Activated T-helper 2 cell treated with anti-CD3 and anti-CD28 coated beads, Interferon-gamma antibody, Interleukin-2, Interleukin-4, amounts not matched to agents 10 μg/mL and 5 μg/mL and 100 μg/mL, durations not matched to agents 14 hours and 24 hours and 36 hours (primary cell): ENCODE measurements at regions not wholly inside any gene's neighbourhood (a gene's known extent, or its start where the extent isn't known, plus 50 kb on each side); places are given as distances from the start of the nearest gene placed in this dataset.

Experiments used
- DNase-seq: peaks from one replicate; pipeline ENCODE4 v3.0.0; 2021; ENCODE audit warnings: low spot score
- H3K27ac Mint-ChIP-seq: one replicate; pipeline ENCODE4 v1.8.0; 2021; ENCODE audit warnings: mixed read lengths
- H3K27me3 Mint-ChIP-seq: one replicate; pipeline ENCODE4 v1.8.0; 2021; ENCODE audit warnings: low read depth, mixed read lengths
- H3K36me3 Mint-ChIP-seq: one replicate; pipeline ENCODE4 v1.8.0; 2021; ENCODE audit warnings: low read depth, mixed read lengths
- H3K4me1 Mint-ChIP-seq: one replicate; pipeline ENCODE4 v1.8.0; 2021; ENCODE audit warnings: low read depth, mixed read lengths
- H3K4me3 Mint-ChIP-seq: one replicate; pipeline ENCODE4 v1.8.0; 2021; ENCODE audit warnings: low read depth, mild to moderate bottlenecking, moderate library complexity, mixed read lengths
- H3K9me3 Mint-ChIP-seq: one replicate; pipeline ENCODE4 v1.8.0; 2021; ENCODE audit warnings: mixed read lengths
- intact Hi-C: fragments of 100-400 bp; cut with micrococcal nuclease; formaldehyde crosslinking; loops from one replicate; pipeline ENCODE4 v1.15.1; 2023

DNA sequence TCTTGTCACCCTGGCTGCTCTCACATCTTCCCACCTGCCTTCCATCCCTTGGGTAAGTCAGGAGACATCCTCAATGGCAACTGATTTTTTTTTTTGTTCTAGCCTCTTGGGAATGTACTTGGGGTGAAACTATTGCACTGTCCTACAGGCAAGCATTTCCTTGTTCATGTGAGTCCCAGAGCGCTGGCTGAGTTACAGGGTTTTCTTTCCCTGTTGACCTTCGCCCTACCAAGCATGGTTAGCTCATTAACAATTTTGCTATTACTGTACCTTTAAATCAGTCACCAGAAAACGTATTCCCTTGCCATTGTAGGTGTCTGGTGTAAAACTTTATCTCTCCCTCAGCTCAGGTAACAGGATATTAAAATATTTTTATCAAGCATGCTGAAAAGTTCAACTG is 98.9 kb downstream of the PRLHR start:
- Mint-ChIP-seq H3K9me3 (no peaks in the 10 kb centered on the region), H3K36me3 (no peaks in the 10 kb centered on the region), H3K27me3 (peaks cover 2% of the 10 kb centered on the region), H3K4me3 (no peak overlapping the region), H3K4me1 (no peaks in the 10 kb centered on the region), H3K27ac (no peak overlapping the region)
- no peak for DNase-seq
- intact Hi-C loops, result no loop called here

DNA sequence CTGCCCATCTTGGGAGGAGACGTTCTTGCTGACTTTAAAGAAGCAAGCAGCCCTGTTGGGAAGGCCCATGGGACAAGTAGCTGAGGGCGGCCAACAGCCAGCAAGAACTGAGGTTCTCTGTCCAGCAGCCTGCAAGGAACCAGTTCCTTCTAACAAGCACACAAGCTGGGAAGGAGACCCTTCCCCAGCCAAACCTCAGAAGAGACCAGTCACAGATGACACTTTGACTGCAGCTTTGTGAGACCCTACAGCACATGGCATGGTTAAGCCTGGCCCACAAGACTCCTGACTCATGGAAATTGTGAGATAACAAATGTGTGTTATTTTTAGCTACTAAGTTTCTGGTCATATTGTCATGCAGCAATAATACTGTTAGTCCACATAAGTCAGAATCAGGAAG is 99.9 kb downstream of the PRLHR start:
- Mint-ChIP-seq H3K27ac (no peak overlapping the region), H3K36me3 (no peaks in the 10 kb centered on the region), H3K9me3 (no peaks in the 10 kb centered on the region), H3K27me3 (no peaks in the 10 kb centered on the region), H3K4me3 (no peak overlapping the region), H3K4me1 (no peaks in the 10 kb centered on the region)
- intact Hi-C loops, result no loop called here
- no peak for DNase-seq

DNA sequence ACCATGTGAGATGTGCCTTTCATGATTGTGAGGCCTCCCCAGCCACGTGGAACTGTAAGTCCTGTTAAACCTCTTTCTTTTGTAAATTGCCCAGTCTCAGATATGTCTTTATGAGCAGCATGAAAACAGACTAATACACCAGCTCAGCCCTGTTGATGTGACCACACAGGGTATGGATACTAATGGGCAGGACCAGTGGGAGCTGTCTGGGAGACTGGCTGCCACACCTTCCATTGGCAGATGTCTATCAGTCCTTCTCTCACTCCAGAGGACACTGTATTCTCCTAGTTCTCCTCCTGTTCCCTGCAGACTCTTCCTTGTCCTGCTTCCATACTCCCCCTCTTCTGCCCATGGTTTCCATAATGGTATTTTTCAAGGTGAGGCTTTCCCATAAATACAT is 104.4 kb downstream of the PRLHR start:
- Mint-ChIP-seq H3K27me3 (no peaks in the 10 kb centered on the region), H3K4me1 (no peaks in the 10 kb centered on the region), H3K27ac (no peak overlapping the region), H3K9me3 (peaks cover 6% of the 10 kb centered on the region), H3K36me3 (no peaks in the 10 kb centered on the region), H3K4me3 (no peak overlapping the region)
- no peak for DNase-seq
- intact Hi-C loops, result no loop called here

DNA sequence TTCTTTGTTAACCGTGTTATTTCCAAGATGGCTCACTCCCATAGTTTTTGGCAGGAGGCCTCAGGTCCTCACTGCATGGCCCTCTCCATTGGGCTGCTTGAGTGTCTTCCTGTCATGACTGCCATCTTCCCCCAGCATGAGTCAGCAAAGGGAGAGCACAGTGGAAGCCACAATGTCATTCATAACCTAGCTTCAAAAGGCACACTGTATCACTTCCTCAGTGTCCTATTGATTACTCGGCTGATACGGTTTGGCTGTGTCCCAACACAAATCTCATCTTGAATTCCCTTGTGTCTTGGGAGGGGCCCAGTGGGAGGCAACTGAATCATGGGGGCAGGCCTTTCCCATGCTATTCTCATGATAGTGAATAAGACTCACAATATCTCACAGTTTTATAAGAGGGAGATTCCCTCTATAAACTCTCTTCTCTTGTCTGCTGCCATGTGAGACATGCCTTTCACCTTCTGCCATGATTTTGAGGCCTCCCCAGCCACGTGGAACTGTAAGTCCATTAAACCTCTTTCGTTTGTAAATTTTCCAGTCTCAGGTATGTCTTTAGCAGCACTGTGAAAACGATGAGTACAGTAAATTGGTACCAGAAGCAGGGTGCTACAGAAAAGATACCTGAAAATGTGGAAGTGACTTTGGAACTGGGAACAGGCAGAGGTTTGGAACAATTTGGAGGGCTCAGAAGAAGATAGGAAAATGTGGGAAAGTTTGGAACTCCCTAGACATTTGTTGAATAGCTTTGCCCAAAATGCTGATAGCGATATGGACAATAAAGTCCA is 106.5 kb downstream of the PRLHR start:
- peaks cover 6% of the 10 kb centered on the region for H3K9me3 Mint-ChIP-seq
- H3K27ac Mint-ChIP-seq, result no peak overlapping the region

DNA sequence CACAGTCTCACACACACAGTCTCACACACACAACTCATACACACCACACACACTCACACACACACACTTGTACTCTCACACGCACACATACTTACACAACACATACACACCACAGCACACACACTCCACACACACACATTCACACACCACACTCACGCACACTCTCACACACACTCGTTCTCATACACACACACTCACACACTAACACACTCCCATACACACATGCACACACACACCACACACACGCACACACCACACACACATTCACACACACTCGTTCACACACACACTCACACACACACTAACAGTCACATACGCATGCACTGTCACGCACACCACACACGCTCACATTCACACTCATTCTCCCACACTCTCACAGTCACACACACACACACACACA is 109.8 kb downstream of the PRLHR start:
- no peaks in the 10 kb centered on the region for H3K4me1 Mint-ChIP-seq
- H3K4me3 Mint-ChIP-seq, result no peak overlapping the region
- H3K9me3 Mint-ChIP-seq, result peaks cover 6% of the 10 kb centered on the region
- DNase-seq, result no peak
- no peak overlapping the region for H3K27ac Mint-ChIP-seq
- intact Hi-C loops, result no loop called here
- no peaks in the 10 kb centered on the region for H3K27me3 Mint-ChIP-seq
- H3K36me3 Mint-ChIP-seq, result no peaks in the 10 kb centered on the region

More for the DNA sequence above, 106.5 kb downstream of the PRLHR start:
- Mint-ChIP-seq H3K36me3 (no peaks in the 10 kb centered on the region), H3K4me3 (no peak overlapping the region), H3K4me1 (no peaks in the 10 kb centered on the region), H3K27me3 (no peaks in the 10 kb centered on the region)
- DNase-seq, result no peak
- intact Hi-C loops, result no loop called here

DNA sequence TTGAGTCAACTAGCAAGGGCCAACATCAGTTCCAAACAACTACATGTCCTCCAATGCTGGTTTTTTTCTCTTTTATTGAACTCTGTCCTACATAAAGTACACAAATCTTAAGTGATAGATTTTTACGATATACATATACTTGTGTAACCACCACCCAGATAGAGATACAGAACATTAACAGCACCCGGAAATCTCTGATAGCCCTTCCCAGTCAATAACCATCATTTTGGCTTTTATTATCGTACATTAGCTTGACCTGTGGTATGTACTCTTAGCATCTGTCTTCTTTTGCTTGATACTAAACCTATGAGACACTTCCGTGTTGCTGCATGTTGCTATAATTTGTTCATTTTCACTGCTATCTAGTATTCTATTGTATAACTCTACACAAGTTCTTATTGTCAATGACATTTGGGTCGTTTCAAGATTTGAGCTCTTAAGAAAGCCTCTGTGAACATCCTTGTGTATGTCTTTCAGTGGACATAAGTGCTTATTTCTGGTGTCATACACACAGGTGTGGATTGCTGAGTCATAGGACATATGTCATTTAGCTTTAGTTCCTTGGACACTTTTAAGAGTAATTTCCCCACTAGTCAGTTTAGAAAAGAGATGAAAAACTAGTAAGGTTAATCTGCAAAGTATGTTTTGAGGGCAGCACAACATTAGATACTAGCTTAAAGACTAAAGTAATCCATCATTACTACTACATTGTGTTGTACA is 111.1 kb downstream of the PRLHR start:
- Mint-ChIP-seq H3K36me3 (no peaks in the 10 kb centered on the region), H3K27me3 (no peaks in the 10 kb centered on the region), H3K27ac (no peak overlapping the region), H3K4me1 (no peaks in the 10 kb centered on the region), H3K4me3 (no peak overlapping the region), H3K9me3 (peaks cover 4% of the 10 kb centered on the region)
- intact Hi-C loops, result no loop called here
- no peak for DNase-seq

DNA sequence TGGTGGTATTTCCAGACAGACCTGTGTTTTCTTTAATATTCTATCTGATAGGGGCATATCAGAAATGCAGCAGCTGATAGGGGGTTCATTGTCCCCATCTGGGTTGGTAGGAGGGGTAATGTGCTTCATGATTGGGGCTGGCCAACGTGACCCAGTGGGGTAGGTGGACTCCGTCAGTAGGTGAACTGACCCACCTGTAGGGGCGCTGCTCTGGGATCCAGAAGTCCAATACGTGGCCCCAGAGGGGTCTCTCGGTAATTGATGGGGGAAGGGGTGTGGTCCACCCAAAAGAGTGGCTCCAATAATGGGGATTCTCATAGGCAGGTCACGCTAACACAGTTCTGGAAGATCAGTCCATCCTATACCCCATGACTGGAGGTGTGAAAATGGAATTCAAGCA is 112.0 kb downstream of the PRLHR start:
- Mint-ChIP-seq H3K27me3 (no peaks in the 10 kb centered on the region), H3K4me3 (no peak overlapping the region), H3K9me3 (no peaks in the 10 kb centered on the region), H3K36me3 (no peaks in the 10 kb centered on the region), H3K27ac (no peak overlapping the region), H3K4me1 (no peaks in the 10 kb centered on the region)
- no peak for DNase-seq
- intact Hi-C loops, result no loop called here

DNA sequence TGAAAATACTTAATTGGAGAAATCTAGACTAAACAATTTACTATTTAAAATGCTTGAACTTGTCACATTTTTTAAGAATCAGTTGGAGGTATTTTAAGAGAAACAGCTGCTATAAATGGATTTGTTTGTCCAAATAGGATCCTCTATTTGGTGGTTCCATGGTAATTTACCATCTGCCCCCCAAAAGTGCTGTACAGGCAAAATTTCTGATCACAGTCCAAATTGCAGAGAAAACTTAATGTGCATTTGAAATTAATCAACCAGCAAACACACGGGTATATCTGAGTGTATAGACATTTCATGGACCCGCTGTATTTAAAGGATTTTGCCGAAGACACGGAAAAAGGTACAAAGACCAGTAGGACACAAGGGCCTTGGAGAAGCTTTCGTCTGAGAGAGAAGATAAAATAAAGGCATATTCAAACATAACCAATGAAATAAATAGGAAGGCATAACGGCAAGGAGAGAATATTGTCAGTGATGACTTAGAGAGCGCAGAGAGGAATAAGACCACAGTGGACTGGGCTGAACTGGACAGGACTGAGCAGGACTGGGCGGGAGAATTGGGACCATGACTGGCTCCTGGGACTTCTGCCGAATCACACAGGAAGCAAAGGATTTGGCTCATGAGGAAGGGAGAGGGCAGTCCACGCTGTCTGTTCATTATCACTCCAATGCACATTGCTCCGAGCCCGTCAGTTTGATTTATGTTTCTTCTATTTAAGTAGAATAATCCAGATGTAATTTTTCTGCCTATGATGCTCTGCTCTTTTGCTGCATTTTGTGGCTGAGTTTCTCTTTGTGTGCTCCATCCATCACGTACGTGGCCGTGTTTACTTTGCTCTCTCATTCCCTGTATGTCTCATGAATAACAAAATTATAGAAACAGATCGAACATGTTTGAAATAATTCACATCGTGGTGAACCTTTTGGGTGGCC is 112.8 kb downstream of the PRLHR start:
- no peaks in the 10 kb centered on the region for H3K36me3 Mint-ChIP-seq
- H3K4me3 Mint-ChIP-seq, result no peak overlapping the region
- intact Hi-C loops, result no loop called here
- no peaks in the 10 kb centered on the region for H3K9me3 Mint-ChIP-seq
- no peak overlapping the region for H3K27ac Mint-ChIP-seq
- H3K27me3 Mint-ChIP-seq, result no peaks in the 10 kb centered on the region
- DNase-seq, result no peak
- no peaks in the 10 kb centered on the region for H3K4me1 Mint-ChIP-seq

DNA sequence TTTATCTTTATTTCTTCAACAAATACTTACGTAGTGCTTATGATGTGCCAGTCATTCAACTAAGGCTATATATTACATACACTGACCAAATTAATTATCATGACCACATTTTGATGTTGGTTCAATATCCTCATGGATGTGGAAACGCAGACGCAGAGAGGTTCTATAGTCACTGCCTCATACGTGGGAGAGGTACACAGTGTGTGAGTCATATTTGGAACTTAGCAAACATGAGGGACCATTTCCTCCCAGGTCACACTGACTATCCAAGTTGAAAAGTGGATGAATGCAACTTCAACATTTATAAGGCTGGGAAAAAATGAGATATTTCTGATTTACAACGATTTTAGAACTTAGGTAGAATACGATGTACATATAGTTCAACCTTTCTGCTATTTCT is 113.6 kb downstream of the PRLHR start:
- Mint-ChIP-seq H3K36me3 (no peaks in the 10 kb centered on the region), H3K27ac (no peak overlapping the region), H3K9me3 (no peaks in the 10 kb centered on the region), H3K4me1 (no peaks in the 10 kb centered on the region), H3K4me3 (no peak overlapping the region), H3K27me3 (no peaks in the 10 kb centered on the region)
- no peak for DNase-seq
- intact Hi-C loops, result no loop called here

DNA sequence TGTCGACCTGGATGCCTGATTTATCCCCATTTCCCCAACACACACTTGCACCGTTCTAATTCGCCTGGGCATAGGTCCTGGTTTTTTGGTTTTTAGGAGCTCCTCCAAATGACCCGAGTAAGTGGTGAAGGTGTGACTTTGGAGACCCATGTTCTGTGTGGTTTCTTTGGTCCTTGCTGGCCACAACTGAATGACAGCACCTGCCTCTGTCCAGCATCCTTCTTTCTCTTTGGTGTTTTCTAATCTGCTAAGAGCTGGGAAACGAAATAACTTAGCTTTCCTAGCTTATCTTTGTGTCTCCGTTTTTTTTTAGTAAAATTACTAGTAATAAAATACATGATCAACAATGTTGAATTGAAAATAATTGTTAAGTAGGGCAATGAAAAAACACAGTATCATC is 120.2 kb downstream of the PRLHR start:
- intact Hi-C loops, result no loop called here
- H3K9me3 Mint-ChIP-seq, result no peaks in the 10 kb centered on the region
- no peaks in the 10 kb centered on the region for H3K4me1 Mint-ChIP-seq
- no peak overlapping the region for H3K4me3 Mint-ChIP-seq
- no peak overlapping the region for H3K27ac Mint-ChIP-seq
- peaks cover 1% of the 10 kb centered on the region for H3K27me3 Mint-ChIP-seq
- no peak for DNase-seq
- H3K36me3 Mint-ChIP-seq, result no peaks in the 10 kb centered on the region

DNA sequence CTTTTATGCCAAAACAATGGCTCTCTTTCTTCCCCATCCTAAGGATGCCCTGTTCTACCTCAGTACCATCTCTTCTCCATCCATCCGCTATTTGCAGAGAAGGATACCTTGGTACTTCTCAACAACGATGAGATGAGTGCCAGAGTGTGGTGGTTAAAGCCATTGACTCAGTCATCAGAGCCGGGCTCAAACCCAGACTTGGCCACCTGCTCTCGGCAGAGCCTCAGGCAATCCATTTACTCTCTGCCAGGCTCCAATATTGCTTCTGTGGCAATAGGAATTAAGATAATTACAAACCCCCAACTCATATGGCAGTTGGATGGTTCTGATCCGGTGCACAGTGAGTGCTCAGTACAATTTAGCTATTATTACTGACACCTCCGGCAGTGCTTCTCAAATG is 121.3 kb downstream of the PRLHR start:
- no peaks in the 10 kb centered on the region for H3K36me3 Mint-ChIP-seq
- H3K4me3 Mint-ChIP-seq, result no peak overlapping the region
- H3K4me1 Mint-ChIP-seq, result no peaks in the 10 kb centered on the region
- no peak overlapping the region for H3K27ac Mint-ChIP-seq
- intact Hi-C loops, result no loop called here
- peaks cover 1% of the 10 kb centered on the region for H3K27me3 Mint-ChIP-seq
- DNase-seq, result no peak
- H3K9me3 Mint-ChIP-seq, result no peaks in the 10 kb centered on the region

DNA sequence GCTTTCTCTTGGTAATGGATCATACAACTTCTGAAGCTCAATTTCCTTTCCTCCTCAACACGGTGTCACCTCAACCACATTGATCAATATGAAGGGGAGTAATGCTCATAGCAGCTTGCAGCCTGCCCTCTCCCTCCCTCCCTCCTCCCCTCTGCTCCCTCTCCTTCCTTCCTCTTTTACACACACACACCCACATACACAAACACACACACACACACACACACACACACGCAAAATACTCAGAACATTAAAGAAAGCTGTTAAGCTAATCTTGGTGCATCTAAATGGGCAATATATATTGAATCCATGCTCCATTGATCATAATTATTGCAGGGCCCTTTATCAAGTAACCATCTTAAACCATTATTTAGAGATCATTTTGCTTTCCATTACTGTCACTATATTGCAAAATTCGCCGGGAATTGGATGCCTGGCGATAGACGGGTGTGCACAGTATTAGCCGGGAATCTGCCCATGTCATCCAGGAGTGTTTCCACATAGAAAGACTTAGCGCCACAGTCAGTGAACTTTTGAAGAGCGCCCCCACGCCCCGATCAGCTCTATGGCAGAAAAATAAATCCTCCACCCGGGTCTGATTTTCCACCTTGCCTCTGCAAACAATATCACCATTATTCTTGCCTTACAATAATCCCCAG is 122.0 kb downstream of the PRLHR start:
- DNase-seq, result no peak
- Mint-ChIP-seq H3K27me3 (peaks cover 1% of the 10 kb centered on the region), H3K36me3 (no peaks in the 10 kb centered on the region), H3K27ac (no peak overlapping the region), H3K4me3 (no peak overlapping the region), H3K9me3 (no peaks in the 10 kb centered on the region), H3K4me1 (no peaks in the 10 kb centered on the region)
- intact Hi-C loops, result no loop called here
